ENCODE measurements at regions not wholly inside any gene's neighbourhood (a gene's known extent, or its start where the extent isn't known, plus 50 kb on each side); places are given as distances from the start of the nearest gene placed in this dataset.
"Not testable (repeated sequence)": the region's sequence is repeated elsewhere in the genome, so short reads cannot be mapped to it uniquely, and the experiment has no call there.

GRCh38 chr13:87570669-87571068, 100.5 kb upstream of the SLITRK5 start:
- intact Hi-C loops (cut with micrococcal nuclease): no loop called here
- Mint-ChIP-seq H3K4me1 (ENCODE audit: low read depth) (no peaks in the 10 kb centered on the region), H3K4me3 (no peak overlapping the region), H3K9me3 (peaks cover 2% of the 10 kb centered on the region), H3K27ac (no peak overlapping the region), H3K27me3 (no peaks in the 10 kb centered on the region), H3K36me3 (no peaks in the 10 kb centered on the region)
- ChIA-PET POLR2A (no interaction called here), CTCF (no interaction called here)
- no peak for DNase-seq

GRCh38 chr13:87582399-87582798, 88.8 kb upstream of the SLITRK5 start:
- DNase-seq: no peak
- Mint-ChIP-seq H3K36me3 (no peaks in the 10 kb centered on the region), H3K9me3 (peaks cover 5% of the 10 kb centered on the region), H3K27ac (no peak overlapping the region), H3K27me3 (no peaks in the 10 kb centered on the region), H3K4me1 (ENCODE audit: low read depth) (no peaks in the 10 kb centered on the region), H3K4me3 (no peak overlapping the region)
- intact Hi-C loops (cut with micrococcal nuclease): no loop called here
- ChIA-PET CTCF (no interaction called here), POLR2A (no interaction called here)

GRCh38 chr13:87590518-87590917, 80.7 kb upstream of the SLITRK5 start:
- no peak for DNase-seq
- Mint-ChIP-seq H3K4me1 (ENCODE audit: low read depth) (no peaks in the 10 kb centered on the region), H3K27ac (no peak overlapping the region), H3K36me3 (no peaks in the 10 kb centered on the region), H3K27me3 (no peaks in the 10 kb centered on the region), H3K4me3 (no peak overlapping the region), H3K9me3 (peaks cover 5% of the 10 kb centered on the region)
- CTCF ChIA-PET: no interaction called here
- intact Hi-C loops (cut with micrococcal nuclease): no loop called here
- POLR2A ChIA-PET: no interaction called here

GRCh38 chr13:87604437-87604836, 66.7 kb upstream of the SLITRK5 start:
- H3K4me1 Mint-ChIP-seq (ENCODE audit: low read depth); H3K9me3 Mint-ChIP-seq; CTCF ChIA-PET; H3K27ac Mint-ChIP-seq; H3K4me3 Mint-ChIP-seq; H3K27me3 Mint-ChIP-seq; intact Hi-C loops (cut with micrococcal nuclease); POLR2A ChIA-PET; H3K36me3 Mint-ChIP-seq; DNase-seq: not testable (repeated sequence)

- no peak overlapping the region for H3K27ac Mint-ChIP-seq
- H3K4me3 Mint-ChIP-seq: no peak overlapping the region
- POLR2A ChIA-PET: no interaction called here
- peaks cover 6% of the 10 kb centered on the region for H3K9me3 Mint-ChIP-seq
- CTCF ChIA-PET: no interaction called here
- no peaks in the 10 kb centered on the region for H3K4me1 Mint-ChIP-seq (ENCODE audit: low read depth)
- no peak for DNase-seq
- no peaks in the 10 kb centered on the region for H3K36me3 Mint-ChIP-seq
- intact Hi-C loops (cut with micrococcal nuclease): no loop called here
- H3K27me3 Mint-ChIP-seq: no peaks in the 10 kb centered on the region
Measured at GRCh38 chr13:87607266-87607665, 63.9 kb upstream of the SLITRK5 start.

GRCh38 chr13:87614276-87614675, 56.9 kb upstream of the SLITRK5 start:
- no peak overlapping the region for H3K4me3 Mint-ChIP-seq
- H3K9me3 Mint-ChIP-seq: no peaks in the 10 kb centered on the region
- H3K36me3 Mint-ChIP-seq: no peaks in the 10 kb centered on the region
- ChIA-PET POLR2A (no interaction called here), CTCF (no interaction called here)
- no peaks in the 10 kb centered on the region for H3K4me1 Mint-ChIP-seq (ENCODE audit: low read depth)
- no peaks in the 10 kb centered on the region for H3K27me3 Mint-ChIP-seq
- DNase-seq: no peak
- intact Hi-C loops (cut with micrococcal nuclease): no loop called here
- no peak overlapping the region for H3K27ac Mint-ChIP-seq

All from activated CD4-positive, alpha-beta memory T cell treated with anti-CD3 and anti-CD28 coated beads for 36 hours (primary cell).